IMR-90 (cell line): ENCODE measurements at regions not wholly inside any gene's neighbourhood (a gene's known extent, or its start where the extent isn't known, plus 50 kb on each side); places are given as distances from the start of the nearest gene placed in this dataset.

Experiments
- ATAC-seq: fragments of 200-7000 bp; cut with Tn5 transposase; 2 replicates; pipeline ENCODE4 v1.9.1; 2020; ENCODE audit warnings: low read depth, mild to moderate bottlenecking, moderate library complexity
- BruUV-seq: library from RNA; stranded (reverse); fragments of 400-500 nt; replicated peaks from 2 replicates; lab custom pipeline; 2021; lab: Mats Ljungman, UMichigan
- CTCF ChIA-PET: fragments of 300-600 bp; formaldehyde crosslinking; extraction: SDS; loops from one replicate; lab custom pipeline; 2021; ENCODE audit warnings: antibody characterized with exemption; lab: Yijun Ruan, JAX
- POLR2A ChIA-PET: fragments of 300-600 bp; sonication (Branson Sonifier 250); formaldehyde crosslinking; loops from one replicate; lab custom pipeline; 2022; ENCODE audit warnings: antibody characterized with exemption; ENCODE audit not compliant: unreplicated experiment; lab: Charles Lee
- DNase-seq: peaks from one replicate; pipeline ENCODE4 v3.0.0; 2013
- H2AFZ ChIP-seq: replicated peaks from 2 replicates; pipeline ENCODE3; 2013; ENCODE audit warnings: low read length, mild to moderate bottlenecking; ENCODE audit not compliant: poor library complexity
- H2AK5ac ChIP-seq: 2 replicates; pipeline ENCODE4 v1.6.1; 2013; ENCODE audit warnings: low read depth, low read length, inconsistent platforms
- H2AK9ac ChIP-seq: replicated peaks from 2 replicates; pipeline ENCODE3; 2013; ENCODE audit warnings: mild to moderate bottlenecking, low read depth, low read length, moderate library complexity; ENCODE audit not compliant: poor library complexity
- H2BK120ac ChIP-seq: 2 replicates; pipeline ENCODE4 v1.6.1; 2013; ENCODE audit warnings: low read depth, low read length, inconsistent platforms
- H2BK15ac ChIP-seq: 3 replicates; pipeline ENCODE4 v1.6.1; 2013; ENCODE audit warnings: low read depth, low read length, inconsistent platforms
- H2BK20ac ChIP-seq: 2 replicates; pipeline ENCODE4 v1.6.1; 2013; ENCODE audit warnings: low read depth, mild to moderate bottlenecking, inconsistent platforms, low read length, moderate library complexity
- H2BK5ac ChIP-seq: 2 replicates; pipeline ENCODE4 v1.6.1; 2013; ENCODE audit warnings: mild to moderate bottlenecking, low read depth, low read length, inconsistent platforms; ENCODE audit not compliant: poor library complexity, severe bottlenecking
- H3K14ac ChIP-seq: replicated peaks from 2 replicates; pipeline ENCODE4 v1.6.1; 2013; ENCODE audit warnings: low read depth, low read length, inconsistent platforms
- H3K18ac ChIP-seq: 2 replicates; pipeline ENCODE4 v1.6.1; 2013; ENCODE audit warnings: low read depth, low read length, control low read depth
- H3K23ac ChIP-seq: 2 replicates; pipeline ENCODE4 v1.6.1; 2013; ENCODE audit warnings: low read depth, low read length, inconsistent platforms
- H3K27ac ChIP-seq: 2 replicates; pipeline ENCODE4 v1.5.1; 2013; ENCODE audit warnings: mild to moderate bottlenecking, control low read depth, low read length; ENCODE audit not compliant: insufficient read depth
- H3K27me3 ChIP-seq: 2 replicates; pipeline ENCODE4 v1.6.1; 2013; ENCODE audit warnings: low read length; ENCODE audit not compliant: control insufficient read depth, insufficient read depth
- H3K36me3 ChIP-seq: 2 replicates; pipeline ENCODE4 v1.6.1; 2013; ENCODE audit warnings: low read length, mixed read lengths; ENCODE audit not compliant: control insufficient read depth, insufficient read depth
- H3K4ac ChIP-seq: 2 replicates; pipeline ENCODE4 v1.6.1; 2013; ENCODE audit warnings: low read depth, low read length, inconsistent platforms
- H3K4me1 ChIP-seq: 2 replicates; pipeline ENCODE4 v1.6.1; 2013; ENCODE audit warnings: low read length, mixed read lengths; ENCODE audit not compliant: control insufficient read depth, insufficient read depth
- H3K4me2 ChIP-seq: 2 replicates; pipeline ENCODE4 v1.6.1; 2013; ENCODE audit warnings: low read depth, mild to moderate bottlenecking, control low read depth, low read length, moderate library complexity
- H3K4me3 ChIP-seq: 2 replicates; pipeline ENCODE4 v1.5.1; 2013; ENCODE audit warnings: low read depth, mild to moderate bottlenecking, control low read depth, low read length, moderate library complexity; ENCODE audit not compliant: insufficient read depth
- H3K56ac ChIP-seq: 2 replicates; pipeline ENCODE4 v1.6.1; 2013; ENCODE audit warnings: low read length, inconsistent platforms; ENCODE audit not compliant: insufficient read depth; ENCODE audit errors: extremely low read depth
- H3K79me1 ChIP-seq, 2 experiments: 2 replicates each; pipeline ENCODE4 v1.6.1; 2013; ENCODE audit warnings: low read length in 2 of 2, inconsistent platforms in 1 of 2, low read depth in 1 of 2
- H3K9ac ChIP-seq: 2 replicates; pipeline ENCODE4 v1.6.1; 2013; ENCODE audit warnings: low read depth, low read length, control low read depth
- H3K9me1 ChIP-seq: 2 replicates; pipeline ENCODE4 v1.6.1; 2013; ENCODE audit warnings: low read length, inconsistent platforms; ENCODE audit not compliant: insufficient read depth
- H3K9me3 ChIP-seq: 2 replicates; pipeline ENCODE4 v1.6.1; 2013; ENCODE audit warnings: low read length; ENCODE audit not compliant: control insufficient read depth, insufficient read depth
- H4K20me1 ChIP-seq: 2 replicates; pipeline ENCODE4 v1.6.1; 2013; ENCODE audit warnings: low read length, inconsistent platforms; ENCODE audit not compliant: insufficient read depth
- H4K5ac ChIP-seq: 2 replicates; pipeline ENCODE4 v1.6.1; 2013; ENCODE audit warnings: mild to moderate bottlenecking, low read depth, low read length, control low read depth
- H4K8ac ChIP-seq, 2 experiments: 2 replicates each; pipeline ENCODE4 v1.6.1; 2013; ENCODE audit warnings: low read depth in 2 of 2, low read length in 2 of 2, control low read depth in 1 of 2, inconsistent platforms in 1 of 2
- H4K91ac ChIP-seq: 2 replicates; pipeline ENCODE4 v1.6.1; 2013; ENCODE audit warnings: low read depth, low read length, inconsistent platforms; ENCODE audit not compliant: insufficient read depth
- BHLHE40 ChIP-seq: fragments of 150-350 bp; IDR thresholded peaks from 2 replicates; pipeline ENCODE4 v1.6.1; 2016; ENCODE audit warnings: mild to moderate bottlenecking, low read depth, low read length
- CEBPB ChIP-seq: IDR thresholded peaks from 2 replicates; pipeline ENCODE4 v1.6.1; 2012; ENCODE audit warnings: low read depth, low read length, improper control_type of control experiment
- ELK1 ChIP-seq: fragments of 150-350 bp; IDR thresholded peaks from 2 replicates; pipeline ENCODE4 v1.6.1; 2016; ENCODE audit warnings: low read depth, mild to moderate bottlenecking, low read length, moderate library complexity, borderline replicate concordance
- FOS ChIP-seq: fragments of 150-350 bp; IDR thresholded peaks from 2 replicates; pipeline ENCODE4 v1.6.1; 2016; ENCODE audit warnings: low read depth, low read length
- MAFK ChIP-seq: IDR thresholded peaks from 2 replicates; pipeline ENCODE4 v1.6.1; 2012; ENCODE audit warnings: low read depth, low read length, improper control_type of control experiment
- MAZ ChIP-seq: IDR thresholded peaks from 2 replicates; pipeline ENCODE4 v1.6.1; 2012; ENCODE audit warnings: low read depth, mild to moderate bottlenecking, low read length, improper control_type of control experiment, moderate library complexity, borderline replicate concordance
- MXI1 ChIP-seq: IDR thresholded peaks from 2 replicates; pipeline ENCODE4 v1.6.1; 2012; ENCODE audit warnings: low read depth, mild to moderate bottlenecking, low read length, moderate library complexity, borderline replicate concordance
- NFE2L2 ChIP-seq: fragments of 150-350 bp; IDR thresholded peaks from 2 replicates; pipeline ENCODE4 v1.6.1; 2016; ENCODE audit warnings: low read depth, mild to moderate bottlenecking, low read length
- RCOR1 ChIP-seq: IDR thresholded peaks from 2 replicates; pipeline ENCODE4 v1.6.1; 2012; ENCODE audit warnings: mild to moderate bottlenecking, low read length, improper control_type of control experiment; ENCODE audit not compliant: insufficient replicate concordance
- RFX5 ChIP-seq: IDR thresholded peaks from 2 replicates; pipeline ENCODE4 v1.8.0; 2012; ENCODE audit warnings: low read depth, mild to moderate bottlenecking, low read length, moderate library complexity
- SMC3 ChIP-seq: fragments of 150-350 bp; IDR thresholded peaks from 2 replicates; pipeline ENCODE4 v1.6.1; 2016; ENCODE audit warnings: low read depth, mild to moderate bottlenecking, antibody characterized with exemption, low read length, moderate library complexity
- USF2 ChIP-seq: fragments of 150-350 bp; IDR thresholded peaks from 2 replicates; pipeline ENCODE4 v1.6.1; 2017; ENCODE audit warnings: mild to moderate bottlenecking, antibody characterized with exemption, low read length, low read depth
- WGBS, 2 experiments: methylation state at CpG; one replicate each; pipeline versions ENCODE4 v1.1.5 to v1.1.7; 2013; ENCODE audit warnings: missing lambda C conversion rate in 2 of 2; ENCODE audit not compliant: insufficient read length in 1 of 2; ENCODE audit errors: extremely low coverage in 2 of 2; 5-methylcytosine and 5-hydroxymethylcytosine counted together
- dilution Hi-C: fragments of 300-500 bp; cut with HindIII; formaldehyde crosslinking; loops from one replicate; pipeline ENCODE4 v1.14.3; 2018; ENCODE audit warnings: low sequenced_read_pairs; ENCODE audit not compliant: unreplicated experiment
- in situ Hi-C: fragments of 300-500 bp; cut with MboI; formaldehyde crosslinking; loops from 3 replicates; pipeline ENCODE4 v1.14.3; 2019; ENCODE audit warnings: low sequenced_read_pairs, inconsistent platforms, mixed read lengths
- intact Hi-C: fragments of 100-400 bp; cut with micrococcal nuclease; formaldehyde crosslinking; loops from 2 replicates; pipeline ENCODE4 v1.10.0; 2022
- TF ChIP-seq, protein P1 (sequence below): conservative IDR thresholded peaks from 2 replicates; pipeline ENCODE4 v1.5.1; 2012; ENCODE audit warnings: mild to moderate bottlenecking, low read depth, low read length, improper control_type of control experiment

DNA sequence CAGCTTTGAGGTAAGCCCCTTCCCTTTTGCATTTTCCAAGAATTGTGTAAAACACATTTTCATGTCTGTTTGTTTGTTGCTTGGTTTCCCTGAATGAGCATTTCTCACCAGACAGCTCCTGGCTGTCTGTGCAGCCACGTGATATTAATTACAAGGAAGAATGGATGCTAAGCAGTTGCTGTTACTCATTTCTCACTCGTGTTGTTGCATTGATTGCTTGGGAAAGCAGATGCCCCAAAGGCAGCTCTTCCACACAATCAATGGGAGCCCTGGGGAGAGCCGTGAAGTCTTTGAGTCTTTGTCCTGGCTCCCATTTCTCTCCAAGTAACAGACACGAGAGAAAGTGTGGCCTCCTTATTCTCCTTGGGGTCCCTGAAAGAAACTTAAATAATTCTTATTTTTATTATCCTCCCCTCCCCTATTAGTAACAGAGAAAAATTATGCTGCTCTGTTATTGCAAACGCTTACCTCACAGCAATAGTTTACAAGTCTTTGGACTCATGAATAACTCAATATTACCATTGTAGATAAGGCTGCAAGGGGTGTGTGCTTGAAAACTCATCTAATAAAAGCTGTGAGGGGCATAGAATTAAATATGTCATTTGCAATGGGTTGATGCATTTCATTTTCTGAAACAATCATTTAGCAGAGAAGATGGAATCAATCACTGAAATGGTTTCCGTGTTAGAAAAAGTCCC is 127.7 kb upstream of the CAMK1G start:
- H2BK20ac ChIP-seq, result no peak overlapping the region
- H2AK5ac ChIP-seq, result no peak overlapping the region
- H2BK5ac ChIP-seq, result no peak overlapping the region
- H4K20me1 ChIP-seq, result no peaks in the 10 kb centered on the region
- H3K14ac ChIP-seq, result no peak overlapping the region
- no peaks in the 10 kb centered on the region for H3K79me1 ChIP-seq
- in situ Hi-C loops (no loop called here), intact Hi-C loops (no loop called here), dilution Hi-C loops (no loop called here)
- H3K4ac ChIP-seq, result no peak overlapping the region
- no peaks in the 10 kb centered on the region for H3K9me1 ChIP-seq
- H3K27me3 ChIP-seq, result no peaks in the 10 kb centered on the region
- CTCF ChIA-PET, result interaction anchor here (0.6 kb wide), 1 partner anchor 204 kb away, joined by 3 read pairs; no protein-coding TSS in a partner anchor
- H2BK120ac ChIP-seq, result no peak overlapping the region
- no peak overlapping the region for H2AK9ac ChIP-seq
- H3K4me2 ChIP-seq, result no peak overlapping the region
- BruUV-seq, result no TSS peak
- H4K91ac ChIP-seq, result no peak overlapping the region
- H3K18ac ChIP-seq, result no peak overlapping the region
- WGBS, 2 experiments, result no CpG with 5 or more reads among the region's 6 CpGs
- H3K4me3 ChIP-seq, result no peak overlapping the region
- no peak overlapping the region for H3K23ac ChIP-seq
- H3K9ac ChIP-seq, result no peak overlapping the region
- POLR2A ChIA-PET, result no interaction called here
- no peaks in the 10 kb centered on the region for H3K4me1 ChIP-seq
- H2AFZ ChIP-seq, result no peak overlapping the region
- H3K36me3 ChIP-seq, result no peaks in the 10 kb centered on the region
- no peak overlapping the region for H4K5ac ChIP-seq
- TF ChIP-seq RCOR1 (no peak), FOS (no peak), MAFK (no peak), ELK1 (no peak), RFX5 (no peak), MAZ (no peak), USF2 (no peak), BHLHE40 (no peak), SMC3 (no peak), CEBPB (no peak), NFE2L2 (no peak), MXI1 (no peak)
- TF ChIP-seq, protein P1, sequence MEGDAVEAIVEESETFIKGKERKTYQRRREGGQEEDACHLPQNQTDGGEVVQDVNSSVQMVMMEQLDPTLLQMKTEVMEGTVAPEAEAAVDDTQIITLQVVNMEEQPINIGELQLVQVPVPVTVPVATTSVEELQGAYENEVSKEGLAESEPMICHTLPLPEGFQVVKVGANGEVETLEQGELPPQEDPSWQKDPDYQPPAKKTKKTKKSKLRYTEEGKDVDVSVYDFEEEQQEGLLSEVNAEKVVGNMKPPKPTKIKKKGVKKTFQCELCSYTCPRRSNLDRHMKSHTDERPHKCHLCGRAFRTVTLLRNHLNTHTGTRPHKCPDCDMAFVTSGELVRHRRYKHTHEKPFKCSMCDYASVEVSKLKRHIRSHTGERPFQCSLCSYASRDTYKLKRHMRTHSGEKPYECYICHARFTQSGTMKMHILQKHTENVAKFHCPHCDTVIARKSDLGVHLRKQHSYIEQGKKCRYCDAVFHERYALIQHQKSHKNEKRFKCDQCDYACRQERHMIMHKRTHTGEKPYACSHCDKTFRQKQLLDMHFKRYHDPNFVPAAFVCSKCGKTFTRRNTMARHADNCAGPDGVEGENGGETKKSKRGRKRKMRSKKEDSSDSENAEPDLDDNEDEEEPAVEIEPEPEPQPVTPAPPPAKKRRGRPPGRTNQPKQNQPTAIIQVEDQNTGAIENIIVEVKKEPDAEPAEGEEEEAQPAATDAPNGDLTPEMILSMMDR, result no peak
- no peak overlapping the region for H2BK15ac ChIP-seq
- H3K9me3 ChIP-seq, result no peaks in the 10 kb centered on the region
- H3K56ac ChIP-seq, result no peak overlapping the region
- ATAC-seq, result no peak
- no peak overlapping the region for H4K8ac ChIP-seq
- no peak overlapping the region for H3K27ac ChIP-seq
- DNase-seq, result no peak
